Esophagus squamous epithelium (tissue), 4 donors: ENCODE measurements at regions not wholly inside any gene's neighbourhood (a gene's known extent, or its start where the extent isn't known, plus 50 kb on each side); places are given as distances from the start of the nearest gene placed in this dataset.

ENCODE experiments used
- CTCF ChIP-seq, 6 experiments: fragments of 450-650 bp in 4 of 6; fragments of 200-600 bp in 2 of 6; sonication (generic) in 2 of 6; IDR thresholded peaks; one replicate each; pipeline ENCODE4 v1.5.1; 2016 to 2019; ENCODE audit warnings: antibody characterized with exemption in 6 of 6, mild to moderate bottlenecking in 4 of 6, moderate library complexity in 4 of 6
- POLR2A ChIP-seq, 4 donors: fragments of 450-650 bp; IDR thresholded peaks; one replicate each; pipeline ENCODE4 v1.6.1; 2017; ENCODE audit warnings: antibody characterized with exemption in 4 of 4, mild to moderate bottlenecking in 4 of 4, moderate library complexity in 3 of 4

GRCh38 chr11:38687008-38687407 is 2089.0 kb upstream of the RAG2 start:
- TF ChIP-seq CTCF (IDR thresholded peaks at IDR 0.05) (no peak), POLR2A (IDR thresholded peaks at IDR 0.05) (no peak)
